WI38 (cell line): ENCODE measurements at regions not wholly inside any gene's neighbourhood (a gene's known extent, or its start where the extent isn't known, plus 50 kb on each side); places are given as distances from the start of the nearest gene placed in this dataset.

Source experiments
- H3K4me3 ChIP-seq: 2 replicates; pipeline ENCODE4 v1.5.1; 2011; ENCODE audit warnings: low read depth, mild to moderate bottlenecking, control low read depth, low read length
- TF ChIP-seq, protein P1 (sequence below): IDR thresholded peaks from 2 replicates; pipeline ENCODE4 v1.5.1; 2012; ENCODE audit warnings: low read depth, mild to moderate bottlenecking, control low read depth, low read length

DNA sequence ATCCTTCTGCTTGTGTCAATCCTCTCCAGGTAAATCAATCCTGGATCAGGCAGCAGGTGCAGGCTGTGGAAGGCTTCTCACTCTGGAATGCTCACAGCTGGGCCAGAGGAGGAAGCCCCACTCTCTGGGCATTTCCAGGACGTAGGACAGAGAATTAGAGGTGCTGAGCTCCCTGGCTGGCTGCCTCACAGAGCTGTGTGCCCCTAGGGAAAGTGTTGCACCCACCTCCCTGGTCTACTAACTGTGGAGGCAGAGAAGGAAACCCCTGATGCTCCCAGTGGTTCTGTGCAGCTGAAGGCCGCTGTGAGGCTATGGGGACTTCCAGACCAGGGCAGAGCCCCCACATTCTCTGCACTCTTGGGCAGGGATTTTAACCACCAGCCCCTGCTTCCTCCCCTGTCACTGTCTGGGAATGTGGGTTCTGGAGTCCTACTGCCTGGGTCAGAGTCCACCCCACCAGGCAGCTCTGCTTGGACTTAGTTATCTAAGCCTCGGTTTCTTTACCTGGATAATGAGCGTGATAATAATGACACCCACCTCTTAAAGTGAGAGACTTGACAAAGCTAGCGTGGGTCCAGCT, 73.5 kb upstream of the EEPD1 start:
- H3K4me3 ChIP-seq = no peak overlapping the region
- TF ChIP-seq, protein P1, sequence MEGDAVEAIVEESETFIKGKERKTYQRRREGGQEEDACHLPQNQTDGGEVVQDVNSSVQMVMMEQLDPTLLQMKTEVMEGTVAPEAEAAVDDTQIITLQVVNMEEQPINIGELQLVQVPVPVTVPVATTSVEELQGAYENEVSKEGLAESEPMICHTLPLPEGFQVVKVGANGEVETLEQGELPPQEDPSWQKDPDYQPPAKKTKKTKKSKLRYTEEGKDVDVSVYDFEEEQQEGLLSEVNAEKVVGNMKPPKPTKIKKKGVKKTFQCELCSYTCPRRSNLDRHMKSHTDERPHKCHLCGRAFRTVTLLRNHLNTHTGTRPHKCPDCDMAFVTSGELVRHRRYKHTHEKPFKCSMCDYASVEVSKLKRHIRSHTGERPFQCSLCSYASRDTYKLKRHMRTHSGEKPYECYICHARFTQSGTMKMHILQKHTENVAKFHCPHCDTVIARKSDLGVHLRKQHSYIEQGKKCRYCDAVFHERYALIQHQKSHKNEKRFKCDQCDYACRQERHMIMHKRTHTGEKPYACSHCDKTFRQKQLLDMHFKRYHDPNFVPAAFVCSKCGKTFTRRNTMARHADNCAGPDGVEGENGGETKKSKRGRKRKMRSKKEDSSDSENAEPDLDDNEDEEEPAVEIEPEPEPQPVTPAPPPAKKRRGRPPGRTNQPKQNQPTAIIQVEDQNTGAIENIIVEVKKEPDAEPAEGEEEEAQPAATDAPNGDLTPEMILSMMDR = no peak

DNA sequence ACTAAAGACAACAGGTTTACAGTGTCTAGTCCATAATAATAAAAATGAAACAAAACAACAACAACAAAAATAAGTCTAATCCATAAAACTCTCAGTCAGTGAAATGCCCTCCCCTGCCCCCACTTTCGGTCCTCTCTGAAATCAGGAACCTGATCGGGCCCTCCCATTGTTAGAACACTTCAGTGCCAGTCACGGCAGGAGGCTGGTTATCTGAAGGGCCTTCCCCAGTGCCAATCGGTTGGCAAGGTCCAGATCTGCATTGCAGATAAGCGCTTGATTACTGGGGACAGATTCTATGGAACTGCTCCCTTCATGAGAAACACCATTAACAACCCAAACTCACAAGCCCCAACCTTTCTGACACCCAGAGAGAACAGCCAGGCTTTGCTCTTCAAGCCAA, 72.2 kb upstream of the EEPD1 start:
- H3K4me3 ChIP-seq = no peak overlapping the region
- TF ChIP-seq, protein P1 = no peak

DNA sequence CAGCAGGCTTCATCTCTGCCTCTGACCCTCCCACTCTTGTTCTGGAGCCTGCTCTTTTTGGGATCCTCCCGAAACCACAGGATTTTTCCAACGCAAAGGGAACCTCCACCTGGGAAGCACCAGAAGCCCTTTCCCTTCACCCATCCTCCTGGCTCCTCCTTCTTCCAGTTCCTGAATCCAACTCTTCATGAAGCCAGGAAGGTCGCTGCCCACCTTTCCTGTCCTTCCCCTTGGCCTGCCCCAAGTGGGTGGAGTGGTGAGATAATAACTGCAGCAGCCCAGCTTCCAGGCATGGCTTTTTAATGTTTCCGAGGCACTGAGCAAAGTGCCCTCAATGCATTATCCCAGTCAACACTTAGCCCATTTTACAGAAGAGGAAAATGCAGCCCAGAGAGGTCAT, 70.8 kb upstream of the EEPD1 start:
- TF ChIP-seq, protein P1 = no peak
- no peak overlapping the region for H3K4me3 ChIP-seq

DNA sequence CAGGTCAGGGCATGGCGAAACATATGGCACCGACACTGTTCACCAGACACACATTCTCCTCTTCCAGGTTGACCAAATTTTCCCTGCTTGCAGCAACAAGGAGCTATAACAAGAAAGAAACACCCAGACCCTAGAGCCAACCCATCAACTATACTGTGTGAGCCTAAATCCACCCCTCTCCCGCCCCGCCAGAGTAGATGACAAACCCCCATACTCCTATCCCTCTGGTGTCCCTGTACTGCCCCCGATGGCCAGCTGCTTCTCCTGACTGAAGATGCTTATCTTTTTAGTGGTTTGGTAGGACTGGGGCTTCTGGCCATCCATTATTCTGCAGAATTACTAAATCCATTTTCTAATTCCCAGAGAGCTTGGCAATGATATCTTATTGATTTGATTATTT, 70.1 kb upstream of the EEPD1 start:
- TF ChIP-seq, protein P1 = no peak
- no peak overlapping the region for H3K4me3 ChIP-seq

DNA sequence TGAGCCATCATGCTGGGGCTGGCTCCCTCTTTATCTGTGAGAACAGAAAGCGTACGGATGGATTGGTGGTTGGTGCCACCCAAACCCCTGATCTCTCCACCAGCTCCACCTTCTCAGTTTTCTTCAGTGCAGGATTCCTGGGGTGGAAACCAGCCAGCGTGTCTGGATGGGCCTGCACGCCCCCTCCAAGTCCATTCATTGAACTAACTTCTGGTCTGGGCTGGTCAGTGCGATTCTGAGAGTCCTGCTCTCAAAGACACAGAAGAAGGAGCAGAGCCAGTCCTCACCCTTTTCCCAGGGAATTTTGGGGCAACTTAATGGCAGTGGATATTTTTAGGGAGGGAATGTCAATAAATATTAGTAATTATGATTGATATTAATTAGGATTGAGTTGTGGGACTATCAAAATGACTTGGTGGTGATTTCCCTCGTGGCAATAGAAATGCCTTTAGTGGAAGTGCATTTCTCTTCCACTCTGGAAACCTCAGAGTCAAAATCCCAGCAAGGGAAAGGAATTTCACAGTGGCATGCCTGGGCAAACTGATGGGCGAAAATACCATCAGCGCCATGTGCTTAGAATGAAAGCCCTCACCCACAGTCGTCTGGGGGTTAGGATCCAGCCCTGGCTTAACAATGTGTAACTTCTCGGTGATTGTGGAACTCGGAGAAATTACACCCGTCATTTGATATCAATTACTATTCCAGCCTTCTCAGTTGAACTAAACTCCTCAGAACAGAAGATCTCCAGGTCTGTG, 69.3 kb upstream of the EEPD1 start:
- H3K4me3 ChIP-seq = no peak overlapping the region
- TF ChIP-seq, protein P1 = no peak

DNA sequence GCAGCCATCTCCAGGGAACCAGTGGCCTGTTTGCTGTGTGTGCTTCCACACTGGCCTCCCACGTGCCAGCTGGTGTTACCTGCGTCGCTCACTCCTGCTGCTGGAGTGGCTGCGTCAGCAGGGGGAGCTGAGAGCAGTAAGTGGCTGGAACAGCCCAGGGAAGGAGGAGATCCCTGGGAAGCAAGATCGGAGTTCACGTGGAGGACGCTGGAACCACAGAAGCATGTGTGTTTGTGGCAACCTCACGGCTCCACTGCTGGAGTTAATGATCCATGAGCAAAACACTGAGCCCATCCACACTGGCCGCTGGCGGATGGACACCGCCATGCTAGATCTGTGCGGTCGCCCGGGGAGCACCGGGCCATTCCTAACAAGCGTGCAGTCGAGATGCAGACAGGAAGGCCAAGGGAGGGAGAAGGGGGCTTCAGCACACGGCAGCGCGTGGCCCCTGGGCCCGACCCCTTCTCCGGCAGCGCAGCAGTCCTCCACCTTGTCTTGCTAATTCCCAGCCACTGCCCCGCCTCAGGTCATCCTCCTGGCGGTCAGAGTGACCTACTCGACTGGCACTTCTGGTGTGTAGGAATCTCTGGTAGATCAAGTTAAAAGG, 68.5 kb upstream of the EEPD1 start:
- TF ChIP-seq, protein P1 = peak; percentile 29
- H3K4me3 ChIP-seq = no peak overlapping the region

DNA sequence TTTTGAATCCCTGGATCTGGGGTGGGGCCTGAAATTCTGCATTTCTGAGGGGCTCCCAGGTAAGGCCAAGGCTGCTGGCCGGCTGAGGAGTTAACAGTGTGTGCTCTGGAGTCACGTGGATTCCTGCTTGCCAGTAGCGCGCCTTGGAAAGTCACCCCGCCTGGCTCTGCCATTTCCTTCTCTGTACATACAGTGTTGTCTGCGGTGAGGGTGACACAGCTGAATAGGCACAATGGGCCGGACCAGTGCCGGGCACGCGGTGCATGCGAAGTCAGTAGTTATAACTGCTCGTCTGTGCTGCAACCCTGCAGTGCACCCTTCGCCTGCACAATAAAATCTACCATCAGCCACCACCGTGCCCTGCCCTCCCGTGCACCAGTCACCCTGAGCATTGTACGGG, 68.0 kb upstream of the EEPD1 start:
- H3K4me3 ChIP-seq = no peak overlapping the region
- TF ChIP-seq, protein P1 = no peak
